GM18505 (cell line): ENCODE measurements at regions not wholly inside any gene's neighbourhood (a gene's known extent, or its start where the extent isn't known, plus 50 kb on each side); places are given as distances from the start of the nearest gene placed in this dataset.

ENCODE experiments used
- ATAC-seq: cut with Tn5 transposase; IDR thresholded peaks from one replicate; pipeline ENCODE4 v1.9.1; 2021; ENCODE audit not compliant: unreplicated experiment
- POLR2A ChIP-seq: IDR thresholded peaks from 4 replicates; pipeline ENCODE4 v1.6.1; 2011; ENCODE audit warnings: borderline replicate concordance; ENCODE audit not compliant: insufficient read depth, insufficient read length; ENCODE audit errors: extremely low read depth

- no peak for TF ChIP-seq POLR2A
Observed at GRCh38 chr9:135330685-135331590, 148.6 kb upstream of the PPP1R26 start.

GRCh38 chr9:135332516-135332915 is 147.1 kb upstream of the PPP1R26 start:
- no peak for ATAC-seq

More at GRCh38 chr9:135330685-135331590, 148.6 kb upstream of the PPP1R26 start:
- ATAC-seq: no peak

GRCh38 chr9:135332979-135333748 is 146.4 kb upstream of the PPP1R26 start:
- ATAC-seq: no peak
- no peak for TF ChIP-seq POLR2A

More at GRCh38 chr9:135332516-135332915, 147.1 kb upstream of the PPP1R26 start:
- TF ChIP-seq POLR2A: no peak

GRCh38 chr9:135334953-135335460 is 144.6 kb upstream of the PPP1R26 start:
- no peak for TF ChIP-seq POLR2A
- ATAC-seq: no peak

GRCh38 chr9:135335691-135336181 is 143.8 kb upstream of the PPP1R26 start:
- no peak for ATAC-seq
- TF ChIP-seq POLR2A: no peak

- ATAC-seq: no peak
- TF ChIP-seq POLR2A: no peak
Observed at GRCh38 chr9:135336722-135337527, 142.7 kb upstream of the PPP1R26 start.

GRCh38 chr9:135338546-135338945 is 141.0 kb upstream of the PPP1R26 start:
- TF ChIP-seq POLR2A: no peak
- no peak for ATAC-seq

GRCh38 chr9:135339378-135339973 is 140.1 kb upstream of the PPP1R26 start:
- TF ChIP-seq POLR2A: no peak

GRCh38 chr9:135340143-135340655 is 139.4 kb upstream of the PPP1R26 start:
- ATAC-seq: no peak
- TF ChIP-seq POLR2A: no peak

More at GRCh38 chr9:135339378-135339973, 140.1 kb upstream of the PPP1R26 start:
- no peak for ATAC-seq

- ATAC-seq: no peak
- TF ChIP-seq POLR2A: no peak
Observed at GRCh38 chr9:135340726-135341475, 138.7 kb upstream of the PPP1R26 start.

GRCh38 chr9:135341612-135342169 is 137.9 kb upstream of the PPP1R26 start:
- ATAC-seq: no peak

More at GRCh38 chr9:135341612-135342169, 137.9 kb upstream of the PPP1R26 start:
- no peak for TF ChIP-seq POLR2A
